GM20000 (cell line): ENCODE measurements at regions not wholly inside any gene's neighbourhood (a gene's known extent, or its start where the extent isn't known, plus 50 kb on each side); places are given as distances from the start of the nearest gene placed in this dataset.

Experiments
- DNase-seq: peaks from one replicate; pipeline ENCODE4 v3.0.0; 2012; ENCODE audit warnings: low spot score
- CTCF ChIP-seq: IDR thresholded peaks from 2 replicates; pipeline ENCODE4 v1.5.1; 2012; ENCODE audit warnings: mild to moderate bottlenecking, control low read depth; ENCODE audit errors: extremely low read depth, missing control alignments

- no peak for DNase-seq
- no peak for TF ChIP-seq CTCF
Measured at GRCh38 chr2:207236156-207236935, 70.6 kb upstream of the KLF7 start.

DNA sequence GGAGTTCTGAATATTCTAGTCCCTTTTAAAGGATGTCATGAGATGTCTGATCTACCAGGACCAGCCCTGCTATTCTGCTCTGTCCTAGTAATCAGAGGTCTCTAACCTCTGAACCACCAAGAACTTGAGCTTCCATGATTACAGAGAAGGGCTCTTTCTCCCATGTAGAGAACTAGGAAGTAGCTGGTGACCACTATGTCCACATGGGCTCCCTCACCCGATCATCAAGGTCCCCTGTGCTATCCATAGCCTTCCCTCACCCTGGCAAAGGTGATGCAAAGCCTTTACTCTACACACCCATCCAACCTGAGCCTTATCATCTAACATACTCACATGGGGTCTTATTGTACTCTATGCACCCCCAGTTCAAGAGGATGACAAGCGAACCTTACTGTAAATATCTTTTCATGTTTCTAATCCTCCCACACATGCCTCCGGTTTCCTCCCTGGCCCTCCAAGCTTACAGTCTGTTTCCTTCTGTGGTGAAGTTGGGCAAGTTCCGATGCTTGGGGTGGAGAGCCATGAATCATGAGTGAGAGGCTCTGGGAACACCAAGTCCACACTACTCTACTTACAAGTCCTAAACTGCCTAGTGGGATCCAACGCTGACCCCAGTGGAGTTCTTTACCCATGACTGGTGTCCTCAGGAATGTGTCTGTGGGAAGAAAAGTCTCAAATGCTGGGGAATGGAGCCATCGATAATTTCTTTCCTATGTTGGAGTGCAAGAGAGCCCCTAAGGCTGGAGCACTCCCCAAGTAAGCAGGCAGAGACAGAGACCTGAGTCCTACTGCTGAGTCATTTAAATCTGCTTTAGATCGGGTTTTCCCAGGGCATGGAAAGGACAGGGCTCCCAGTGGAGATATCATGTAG lies 73.3 kb upstream of the KLF7 start:
- TF ChIP-seq CTCF = no peak
- no peak for DNase-seq

- no peak for TF ChIP-seq CTCF
- DNase-seq = no peak
Measured at GRCh38 chr2:207239754-207240494, 74.2 kb upstream of the KLF7 start.

- no peak for TF ChIP-seq CTCF
- no peak for DNase-seq
Measured at GRCh38 chr2:207240649-207241048, 74.9 kb upstream of the KLF7 start.

DNA sequence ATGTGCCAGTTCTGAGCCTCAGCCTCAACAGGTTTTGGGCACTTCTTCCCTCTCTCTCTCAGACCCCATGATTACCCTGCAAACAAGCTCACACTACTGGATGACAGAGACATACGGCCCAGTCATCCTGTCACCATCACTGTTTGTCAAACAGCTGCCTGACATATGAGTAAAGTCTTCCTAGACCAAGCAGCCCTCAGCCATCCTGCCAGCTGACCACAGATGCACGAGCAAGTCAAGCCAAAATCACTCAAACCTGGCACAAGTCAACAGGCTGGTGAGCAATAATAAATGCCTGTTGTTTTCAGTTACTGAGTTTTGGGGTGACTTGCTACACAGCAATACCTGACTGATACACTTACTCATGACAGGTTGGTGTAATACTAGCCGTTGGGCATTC lies 75.5 kb upstream of the KLF7 start:
- DNase-seq = no peak
- no peak for TF ChIP-seq CTCF

DNA sequence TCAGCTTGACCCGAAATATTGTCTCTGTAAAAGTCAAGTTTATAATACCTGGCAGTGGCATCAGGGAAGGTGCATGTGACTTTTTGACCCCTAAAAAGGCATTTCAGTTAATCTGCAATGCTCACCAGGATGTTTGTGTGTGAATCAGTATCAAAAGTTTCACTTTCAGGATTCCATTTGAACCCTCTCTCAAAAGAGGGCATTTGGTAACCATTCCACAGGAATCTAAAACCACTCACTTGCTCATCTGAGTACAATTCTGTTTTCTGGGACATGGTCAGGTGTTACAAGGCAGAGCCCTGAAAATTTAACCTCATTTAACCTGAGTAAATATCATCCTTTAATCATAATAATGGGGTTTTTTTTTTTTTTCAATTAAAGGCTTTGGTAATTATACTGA lies 77.9 kb upstream of the KLF7 start:
- TF ChIP-seq CTCF = no peak
- no peak for DNase-seq
